ENCODE measurements at regions not wholly inside any gene's neighbourhood (a gene's known extent, or its start where the extent isn't known, plus 50 kb on each side); places are given as distances from the start of the nearest gene placed in this dataset.

GRCh38 chr2:12075603-12076002, 329.2 kb downstream of the LPIN1 start:
- no peak for FAIRE-seq

GRCh38 chr2:12076810-12077209, 330.4 kb downstream of the LPIN1 start:
- peak; percentile 79 for FAIRE-seq
- DNase-seq (ENCODE audit: low spot score), result peak; percentile 34

More at GRCh38 chr2:12075603-12076002, 329.2 kb downstream of the LPIN1 start:
- DNase-seq (ENCODE audit: low spot score), result no peak

GRCh38 chr2:12080360-12080759, 333.9 kb downstream of the LPIN1 start:
- FAIRE-seq, result no peak
- no peak for DNase-seq (ENCODE audit: low spot score)

GRCh38 chr2:12081481-12082210, 335.2 kb downstream of the LPIN1 start:
- peak; percentile 15 for FAIRE-seq
- DNase-seq (ENCODE audit: low spot score), result peak; percentile 65

- FAIRE-seq, result no peak
Observed at GRCh38 chr2:12083081-12083581, 336.7 kb downstream of the LPIN1 start.

GRCh38 chr2:12083713-12084419, 337.4 kb downstream of the LPIN1 start:
- no peak for DNase-seq (ENCODE audit: low spot score)
- FAIRE-seq, result no peak

More at GRCh38 chr2:12083081-12083581, 336.7 kb downstream of the LPIN1 start:
- DNase-seq (ENCODE audit: low spot score), result no peak

- DNase-seq (ENCODE audit: low spot score) (no peak), FAIRE-seq (peak; percentile 75)
Observed at GRCh38 chr2:12087175-12087574, 340.7 kb downstream of the LPIN1 start.

GRCh38 chr2:12087671-12088380, 341.4 kb downstream of the LPIN1 start:
- peak; percentile 59 for FAIRE-seq

GRCh38 chr2:12089001-12089400, 342.6 kb downstream of the LPIN1 start:
- DNase-seq (ENCODE audit: low spot score) (no peak), FAIRE-seq (no peak)

More at GRCh38 chr2:12087671-12088380, 341.4 kb downstream of the LPIN1 start:
- peak; percentile 16 for DNase-seq (ENCODE audit: low spot score)

GRCh38 chr2:12089496-12089895, 343.1 kb downstream of the LPIN1 start:
- DNase-seq (ENCODE audit: low spot score) (no peak), FAIRE-seq (no peak)

- FAIRE-seq, result no peak
- DNase-seq (ENCODE audit: low spot score), result no peak
Observed at GRCh38 chr2:12090072-12090471, 343.6 kb downstream of the LPIN1 start.

GRCh38 chr2:12090590-12090989, 344.2 kb downstream of the LPIN1 start:
- FAIRE-seq, result no peak
- no peak for DNase-seq (ENCODE audit: low spot score)

GRCh38 chr2:12091201-12091806, 344.9 kb downstream of the LPIN1 start:
- FAIRE-seq (peak; percentile 60), DNase-seq (ENCODE audit: low spot score) (peak; percentile 57)

- DNase-seq (ENCODE audit: low spot score) (no peak), FAIRE-seq (no peak)
Observed at GRCh38 chr2:12094134-12094533, 347.7 kb downstream of the LPIN1 start.

GRCh38 chr2:12096051-12096787, 349.8 kb downstream of the LPIN1 start:
- FAIRE-seq (no peak), DNase-seq (ENCODE audit: low spot score) (no peak)

GRCh38 chr2:12096788-12097449, 350.5 kb downstream of the LPIN1 start:
- FAIRE-seq (no peak), DNase-seq (ENCODE audit: low spot score) (no peak)

GRCh38 chr2:12097859-12098258, 351.4 kb downstream of the LPIN1 start:
- no peak for DNase-seq (ENCODE audit: low spot score)
- no peak for FAIRE-seq

- DNase-seq (ENCODE audit: low spot score) (no peak), FAIRE-seq (no peak)
Observed at GRCh38 chr2:12099374-12099773, 352.9 kb downstream of the LPIN1 start.

GRCh38 chr2:12102679-12103078, 356.2 kb downstream of the LPIN1 start:
- no peak for FAIRE-seq

GRCh38 chr2:12105180-12105579, 358.7 kb downstream of the LPIN1 start:
- FAIRE-seq, result no peak

More at GRCh38 chr2:12102679-12103078, 356.2 kb downstream of the LPIN1 start:
- DNase-seq (ENCODE audit: low spot score), result no peak

More at GRCh38 chr2:12105180-12105579, 358.7 kb downstream of the LPIN1 start:
- DNase-seq (ENCODE audit: low spot score), result no peak

All from RCC 7860 (cell line).